ENCODE measurements at regions not wholly inside any gene's neighbourhood (a gene's known extent, or its start where the extent isn't known, plus 50 kb on each side); places are given as distances from the start of the nearest gene placed in this dataset.

DNA sequence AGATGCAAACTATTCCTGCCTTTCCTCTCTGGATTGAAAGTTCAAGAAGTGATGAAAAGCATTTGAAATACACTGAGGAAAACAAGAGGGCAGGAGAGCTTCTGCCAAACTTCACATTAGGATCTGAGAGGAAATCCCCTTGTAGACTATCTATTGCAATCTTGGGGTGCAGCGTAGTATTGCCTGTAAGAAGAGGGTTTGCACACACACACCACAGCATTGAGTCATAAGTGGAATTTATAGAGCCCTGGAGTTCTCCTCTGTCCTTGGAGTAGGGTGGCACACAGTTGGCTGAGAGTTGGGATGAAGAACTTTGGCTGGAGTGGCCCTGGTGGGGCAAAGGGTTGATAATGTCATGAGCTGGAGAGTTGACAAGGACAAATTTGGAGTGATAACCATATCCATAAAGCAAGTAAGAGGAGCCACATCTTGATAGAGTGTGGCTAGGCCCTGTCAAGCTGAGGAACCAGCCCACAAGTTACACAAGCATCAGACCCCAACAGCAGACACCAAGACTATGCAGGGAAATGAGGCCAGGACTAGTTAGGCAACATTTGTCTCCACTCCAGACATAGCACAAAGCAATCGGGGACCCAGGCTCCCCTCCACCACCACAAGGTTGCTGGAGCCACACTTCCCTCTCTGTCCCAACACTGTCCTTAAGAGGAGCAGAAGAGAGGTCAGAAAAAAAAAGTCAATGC lies 520.9 kb downstream of the KLF5 start:
- Mint-ChIP-seq H3K4me3 (ENCODE audit: unreplicated experiment) (no peak overlapping the region), H3K27me3 (ENCODE audit: insufficient read depth, unreplicated experiment) (no peaks in the 10 kb centered on the region), H3K27ac (ENCODE audit: unreplicated experiment) (no peak overlapping the region), H3K9me3 (ENCODE audit: unreplicated experiment) (no peaks in the 10 kb centered on the region), H3K36me3 (ENCODE audit: insufficient read depth, unreplicated experiment) (no peaks in the 10 kb centered on the region), H3K4me1 (ENCODE audit: low read depth, unreplicated experiment) (peaks cover 6% of the 10 kb centered on the region)
- intact Hi-C loops (cut with micrococcal nuclease; ENCODE audit: unreplicated experiment): no loop called here
- no TSS peak for BruUV-seq (replicated peaks)
- POLR2A ChIA-PET: no interaction called here
- no peaks in the 10 kb centered on the region for H3K27me3 ChIP-seq (replicated peaks; ENCODE audit: control insufficient read depth, insufficient read depth, low read length)
- H3K4me3 ChIP-seq (ENCODE audit: low read depth, low read length): no peak overlapping the region
- no peaks in the 10 kb centered on the region for H3K9me3 ChIP-seq
- TF ChIP-seq, protein P1, sequence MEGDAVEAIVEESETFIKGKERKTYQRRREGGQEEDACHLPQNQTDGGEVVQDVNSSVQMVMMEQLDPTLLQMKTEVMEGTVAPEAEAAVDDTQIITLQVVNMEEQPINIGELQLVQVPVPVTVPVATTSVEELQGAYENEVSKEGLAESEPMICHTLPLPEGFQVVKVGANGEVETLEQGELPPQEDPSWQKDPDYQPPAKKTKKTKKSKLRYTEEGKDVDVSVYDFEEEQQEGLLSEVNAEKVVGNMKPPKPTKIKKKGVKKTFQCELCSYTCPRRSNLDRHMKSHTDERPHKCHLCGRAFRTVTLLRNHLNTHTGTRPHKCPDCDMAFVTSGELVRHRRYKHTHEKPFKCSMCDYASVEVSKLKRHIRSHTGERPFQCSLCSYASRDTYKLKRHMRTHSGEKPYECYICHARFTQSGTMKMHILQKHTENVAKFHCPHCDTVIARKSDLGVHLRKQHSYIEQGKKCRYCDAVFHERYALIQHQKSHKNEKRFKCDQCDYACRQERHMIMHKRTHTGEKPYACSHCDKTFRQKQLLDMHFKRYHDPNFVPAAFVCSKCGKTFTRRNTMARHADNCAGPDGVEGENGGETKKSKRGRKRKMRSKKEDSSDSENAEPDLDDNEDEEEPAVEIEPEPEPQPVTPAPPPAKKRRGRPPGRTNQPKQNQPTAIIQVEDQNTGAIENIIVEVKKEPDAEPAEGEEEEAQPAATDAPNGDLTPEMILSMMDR (IDR thresholded peaks at IDR 0.05; ENCODE audit: insufficient read depth in 1 of 2, low read depth in 1 of 2, low read length in 1 of 2, severe bottlenecking in 1 of 2, unreplicated experiment in 1 of 2): no peak
- H3K36me3 ChIP-seq (ENCODE audit: control insufficient read depth, insufficient read depth, low read length): no peaks in the 10 kb centered on the region
- CTCF ChIA-PET: no interaction called here
- no peak for DNase-seq
- H3K4me1 ChIP-seq: no peaks in the 10 kb centered on the region

DNA sequence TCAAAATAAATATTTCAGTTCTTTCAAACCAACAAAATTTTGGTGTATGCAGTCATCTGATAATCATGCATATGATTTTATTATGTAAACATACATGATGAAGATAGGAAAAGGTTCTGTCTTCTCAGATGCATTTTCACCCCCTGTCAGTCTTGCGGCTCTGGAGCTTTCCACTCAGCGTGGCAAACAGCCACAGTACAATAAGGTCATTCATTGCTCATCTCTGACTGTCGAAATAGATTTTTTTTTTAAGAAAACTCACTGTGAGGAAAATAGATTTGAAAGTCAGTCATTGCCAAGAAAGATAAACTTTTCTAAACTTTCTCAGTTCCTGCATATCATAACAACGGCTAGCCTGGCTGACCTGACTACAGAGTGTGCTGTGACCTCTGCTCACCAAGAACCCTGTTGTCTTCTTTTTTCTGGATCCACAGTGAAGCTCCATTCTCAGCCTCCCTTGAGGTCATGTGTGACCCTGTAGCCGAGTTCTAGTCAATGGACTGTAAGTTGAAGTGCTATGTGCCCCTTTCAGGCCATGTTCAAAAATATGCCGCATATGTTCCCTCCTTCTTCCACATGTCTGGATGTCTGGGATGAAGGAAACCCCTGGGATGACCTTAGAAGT lies 519.6 kb downstream of the KLF5 start:
- Mint-ChIP-seq H3K27me3 (ENCODE audit: insufficient read depth, unreplicated experiment) (no peaks in the 10 kb centered on the region), H3K4me3 (ENCODE audit: unreplicated experiment) (no peak overlapping the region), H3K36me3 (ENCODE audit: insufficient read depth, unreplicated experiment) (no peaks in the 10 kb centered on the region), H3K9me3 (ENCODE audit: unreplicated experiment) (peaks cover 7% of the 10 kb centered on the region), H3K27ac (ENCODE audit: unreplicated experiment) (no peak overlapping the region), H3K4me1 (ENCODE audit: low read depth, unreplicated experiment) (peaks cover 1% of the 10 kb centered on the region)
- BruUV-seq (replicated peaks): no TSS peak
- DNase-seq: no peak
- ChIA-PET CTCF (no interaction called here), POLR2A (no interaction called here)
- Histone ChIP-seq H3K36me3 (ENCODE audit: control insufficient read depth, insufficient read depth, low read length) (no peaks in the 10 kb centered on the region), H3K4me3 (ENCODE audit: low read depth, low read length) (no peak overlapping the region), H3K4me1 (no peaks in the 10 kb centered on the region), H3K9me3 (no peaks in the 10 kb centered on the region), H3K27me3 (replicated peaks; ENCODE audit: control insufficient read depth, insufficient read depth, low read length) (no peaks in the 10 kb centered on the region)
- intact Hi-C loops (cut with micrococcal nuclease; ENCODE audit: unreplicated experiment): no loop called here
- TF ChIP-seq, protein P1 (IDR thresholded peaks at IDR 0.05; ENCODE audit: insufficient read depth in 1 of 2, low read depth in 1 of 2, low read length in 1 of 2, severe bottlenecking in 1 of 2, unreplicated experiment in 1 of 2): no peak

DNA sequence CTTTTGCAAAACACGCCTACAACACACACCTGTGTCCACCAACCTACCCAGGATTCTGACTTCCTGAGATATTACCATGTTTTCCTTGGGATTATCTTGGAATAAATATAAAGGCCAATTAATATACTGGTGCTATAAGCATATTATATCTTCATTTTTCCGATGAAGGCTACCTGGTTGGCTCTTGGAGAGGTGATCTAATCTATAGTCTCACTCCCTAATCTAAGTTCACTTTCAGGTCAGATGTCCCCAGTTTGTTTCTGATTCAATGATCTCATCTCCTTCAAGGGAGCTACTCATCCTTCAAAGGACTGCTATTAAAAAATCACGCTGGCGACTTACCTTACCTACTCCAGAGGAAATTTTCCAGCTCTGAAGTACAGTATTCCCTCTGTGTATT lies 517.5 kb downstream of the KLF5 start:
- Mint-ChIP-seq H3K9me3 (ENCODE audit: unreplicated experiment) (peaks cover 11% of the 10 kb centered on the region), H3K27ac (ENCODE audit: unreplicated experiment) (no peak overlapping the region), H3K4me1 (ENCODE audit: low read depth, unreplicated experiment) (no peaks in the 10 kb centered on the region), H3K27me3 (ENCODE audit: insufficient read depth, unreplicated experiment) (no peaks in the 10 kb centered on the region), H3K36me3 (ENCODE audit: insufficient read depth, unreplicated experiment) (no peaks in the 10 kb centered on the region), H3K4me3 (ENCODE audit: unreplicated experiment) (no peak overlapping the region)
- no peaks in the 10 kb centered on the region for H3K4me1 ChIP-seq
- no peak overlapping the region for H3K4me3 ChIP-seq (ENCODE audit: low read depth, low read length)
- intact Hi-C loops (cut with micrococcal nuclease; ENCODE audit: unreplicated experiment): no loop called here
- POLR2A ChIA-PET: no interaction called here
- TF ChIP-seq, protein P1 (IDR thresholded peaks at IDR 0.05; ENCODE audit: insufficient read depth in 1 of 2, low read depth in 1 of 2, low read length in 1 of 2, severe bottlenecking in 1 of 2, unreplicated experiment in 1 of 2): no peak
- H3K36me3 ChIP-seq (ENCODE audit: control insufficient read depth, insufficient read depth, low read length): no peaks in the 10 kb centered on the region
- no TSS peak for BruUV-seq (replicated peaks)
- H3K9me3 ChIP-seq: no peaks in the 10 kb centered on the region
- no peak for DNase-seq
- CTCF ChIA-PET: no interaction called here
- H3K27me3 ChIP-seq (replicated peaks; ENCODE audit: control insufficient read depth, insufficient read depth, low read length): no peaks in the 10 kb centered on the region

Data from Caco-2 (cell line).